HK-2 (cell line): ENCODE measurements at regions not wholly inside any gene's neighbourhood (a gene's known extent, or its start where the extent isn't known, plus 50 kb on each side); places are given as distances from the start of the nearest gene placed in this dataset.
A peak's percentile ranks its signal among the peaks of the same experiment; 100 is the strongest.

Experiments
- DNase-seq: peaks from one replicate; pipeline ENCODE4 v3.0.0-alpha.2; 2018; ENCODE audit not compliant: unreplicated experiment

DNA sequence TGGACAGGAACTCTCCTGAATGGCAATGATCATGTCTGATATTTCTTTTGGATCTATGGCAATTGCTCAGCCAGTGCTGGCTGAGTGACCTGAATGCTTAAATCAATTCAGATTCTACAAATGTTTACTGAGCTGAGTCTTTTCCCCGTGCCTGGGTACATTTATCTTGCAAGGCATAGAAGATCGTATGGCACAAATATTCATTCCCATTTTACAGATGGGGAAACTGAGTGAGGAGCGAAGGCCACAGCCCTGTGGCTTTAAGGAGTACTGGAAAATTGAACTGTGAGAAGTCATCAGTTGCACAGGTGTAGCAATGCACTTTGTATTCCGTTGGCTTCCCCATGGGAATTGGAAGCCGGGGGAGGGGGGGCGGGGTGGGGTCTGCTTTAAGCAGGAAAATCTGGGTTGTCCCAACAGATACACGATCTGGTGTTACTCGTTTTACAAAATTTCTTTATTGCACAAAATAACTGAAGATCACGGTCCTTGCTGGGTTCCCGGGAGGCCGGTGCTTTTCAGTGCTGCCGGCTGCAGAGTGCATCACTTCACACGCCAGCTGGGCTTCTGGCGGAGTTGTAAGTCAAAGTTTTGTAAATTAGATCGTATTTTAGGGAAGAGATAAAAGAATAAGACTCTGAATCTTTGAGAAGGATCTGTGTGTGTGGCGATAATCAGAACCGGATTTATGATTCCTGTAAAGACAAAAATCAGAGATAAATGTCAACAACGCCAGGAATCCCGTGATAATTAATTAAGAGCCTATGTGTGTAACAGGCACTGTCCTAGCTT, 75.0 kb upstream of the MAP1LC3B2 start:
- DNase-seq = no peak

DNA sequence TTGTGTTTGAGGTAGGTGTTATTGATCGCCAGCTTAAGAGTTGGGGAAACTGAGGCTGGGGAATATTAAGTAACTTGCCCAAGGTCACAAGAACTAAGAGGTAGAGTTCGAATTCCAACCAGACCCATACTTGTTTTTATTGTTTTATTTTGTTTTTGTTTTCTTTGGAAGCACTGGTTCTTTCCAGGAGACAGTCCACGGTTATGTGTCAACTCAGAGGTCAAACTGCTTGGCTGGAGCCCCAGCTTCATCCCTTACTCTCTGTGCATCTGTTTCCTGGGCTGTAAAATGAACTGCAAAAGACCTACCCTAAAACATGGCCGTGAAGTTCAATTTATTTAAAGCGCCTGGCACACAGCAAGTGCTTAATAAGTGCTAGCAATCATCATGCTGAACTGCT, 74.4 kb upstream of the MAP1LC3B2 start:
- DNase-seq = no peak

DNA sequence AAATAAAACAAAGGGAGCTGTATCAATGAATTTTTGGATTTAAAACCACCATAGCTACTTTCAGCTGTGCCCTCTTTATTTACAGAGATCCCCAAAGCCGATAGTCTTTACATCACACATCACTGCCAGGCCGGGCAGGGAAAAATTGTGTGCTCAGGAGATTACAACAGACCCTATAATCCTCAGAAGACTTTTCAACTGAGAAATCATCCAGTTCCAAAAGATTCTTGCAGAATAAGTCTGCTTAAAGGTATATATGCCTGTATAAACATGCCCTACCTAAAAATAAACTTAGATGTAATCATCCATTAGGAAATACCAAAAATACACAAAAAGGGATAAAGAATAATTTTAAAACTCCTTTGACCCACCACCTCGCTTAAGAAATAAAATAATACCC, 70.1 kb upstream of the MAP1LC3B2 start:
- no peak for DNase-seq

DNA sequence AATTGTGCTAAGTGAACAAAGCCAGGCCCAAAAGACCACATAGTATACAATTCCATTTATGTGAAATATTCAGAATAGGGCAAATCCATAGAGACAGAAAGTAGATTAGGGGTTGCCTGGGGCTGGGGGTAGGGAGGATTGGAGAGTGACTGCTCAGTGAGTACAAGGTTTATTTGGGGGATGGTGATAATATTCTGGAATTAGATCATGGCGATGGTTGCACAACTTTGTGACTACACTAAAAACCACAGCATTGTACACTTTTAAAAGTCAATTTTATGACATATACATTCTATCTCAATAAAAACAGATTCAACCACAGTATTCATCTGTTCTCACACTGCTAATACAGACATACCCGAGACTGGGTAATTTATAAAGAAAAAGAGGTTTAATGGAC, 68.7 kb upstream of the MAP1LC3B2 start:
- DNase-seq = no peak

DNA sequence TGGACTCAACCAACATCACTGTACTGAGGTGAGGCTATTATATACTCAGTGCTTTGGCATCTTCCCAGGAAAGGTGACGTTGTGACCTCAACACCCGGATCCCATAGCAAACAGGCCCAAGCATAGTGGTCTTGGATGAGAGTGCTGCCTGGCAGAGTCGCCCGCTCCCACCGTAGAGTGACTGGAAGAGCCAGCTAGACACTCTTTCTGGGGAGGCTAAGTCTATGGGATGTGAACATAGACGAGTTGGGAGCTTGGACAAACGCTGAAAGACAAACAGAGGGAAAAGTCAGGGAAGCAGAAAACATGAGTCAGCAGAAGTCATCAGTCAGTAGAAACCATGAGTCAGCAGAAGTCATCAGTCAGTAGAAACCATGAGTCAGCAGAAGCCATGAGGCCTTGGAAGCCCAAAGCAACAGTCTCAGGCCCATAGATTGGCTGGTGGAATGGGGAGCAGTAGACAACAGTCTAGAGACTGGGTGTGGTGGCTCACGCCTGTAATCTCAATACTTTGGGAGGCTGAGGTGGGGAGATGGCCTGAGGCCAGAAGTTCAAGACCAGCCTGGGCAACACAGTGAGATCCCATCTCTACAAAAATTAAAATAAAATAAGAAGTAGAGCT, 66.4 kb upstream of the MAP1LC3B2 start:
- DNase-seq = peak; percentile 55

DNA sequence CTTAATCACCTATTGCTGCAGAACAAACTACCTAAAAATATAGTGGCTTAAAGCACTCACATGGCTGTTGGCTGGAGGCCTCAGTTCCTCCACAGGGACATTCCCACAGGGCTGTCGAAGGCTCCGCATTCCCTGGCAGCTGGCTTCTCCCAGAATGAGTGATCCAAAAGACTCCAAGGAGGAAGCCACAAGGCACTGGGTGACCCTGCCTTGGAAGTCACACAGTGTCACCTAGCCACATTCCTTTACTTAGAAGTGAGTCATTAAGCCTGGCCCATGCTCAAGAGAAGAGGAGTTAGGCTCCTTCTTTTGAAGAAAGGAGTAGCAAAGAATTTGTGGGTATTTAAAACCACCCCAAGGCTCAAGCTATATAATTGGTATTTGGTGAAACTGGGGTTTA, 63.9 kb upstream of the MAP1LC3B2 start:
- DNase-seq = peak; percentile 31

DNA sequence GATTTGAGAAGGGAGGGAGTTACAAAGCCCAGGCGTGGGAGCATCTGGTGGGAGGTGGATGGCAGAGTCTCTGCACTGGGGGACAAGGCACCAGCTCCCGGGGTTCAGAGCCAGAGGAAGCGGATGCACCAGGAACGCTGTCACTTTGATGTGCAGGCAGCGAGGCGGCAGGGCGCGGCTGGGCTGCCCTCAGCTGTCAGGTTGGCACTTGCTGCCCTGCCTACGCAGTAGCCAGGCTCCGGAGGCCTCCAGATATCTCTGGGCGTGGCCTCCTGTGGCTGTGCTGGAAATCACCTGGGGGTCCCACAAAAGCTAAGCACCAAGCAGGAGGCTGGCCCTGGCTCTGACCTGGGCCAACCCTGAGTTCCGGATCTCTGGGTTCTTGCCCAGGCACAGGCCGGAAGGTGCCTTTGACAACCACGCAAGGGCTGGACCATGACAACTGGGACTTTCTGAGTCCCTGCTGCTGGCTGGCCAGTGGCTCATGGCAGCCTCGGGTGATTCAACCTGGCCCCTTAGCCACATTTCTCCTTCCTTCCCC, 62.1 kb upstream of the MAP1LC3B2 start:
- DNase-seq = no peak

DNA sequence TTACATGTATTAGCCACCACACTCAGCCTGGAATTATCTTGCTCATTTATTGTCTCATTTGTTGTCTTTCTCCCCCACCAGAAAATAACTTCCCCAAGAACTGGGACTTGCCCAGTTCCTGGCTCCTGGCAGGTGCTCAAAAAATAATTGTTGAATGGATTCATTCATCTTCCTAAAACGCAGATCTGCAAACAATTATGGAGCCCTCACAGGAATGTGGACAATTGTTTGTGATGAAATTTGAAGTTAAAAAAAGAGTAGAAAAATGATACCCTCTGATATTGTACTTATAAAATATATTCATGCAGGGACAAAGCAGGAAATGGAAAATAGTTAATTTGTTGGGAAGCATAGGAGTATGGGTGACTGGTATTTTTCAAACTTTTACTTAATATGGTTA, 60.7 kb upstream of the MAP1LC3B2 start:
- DNase-seq = no peak

DNA sequence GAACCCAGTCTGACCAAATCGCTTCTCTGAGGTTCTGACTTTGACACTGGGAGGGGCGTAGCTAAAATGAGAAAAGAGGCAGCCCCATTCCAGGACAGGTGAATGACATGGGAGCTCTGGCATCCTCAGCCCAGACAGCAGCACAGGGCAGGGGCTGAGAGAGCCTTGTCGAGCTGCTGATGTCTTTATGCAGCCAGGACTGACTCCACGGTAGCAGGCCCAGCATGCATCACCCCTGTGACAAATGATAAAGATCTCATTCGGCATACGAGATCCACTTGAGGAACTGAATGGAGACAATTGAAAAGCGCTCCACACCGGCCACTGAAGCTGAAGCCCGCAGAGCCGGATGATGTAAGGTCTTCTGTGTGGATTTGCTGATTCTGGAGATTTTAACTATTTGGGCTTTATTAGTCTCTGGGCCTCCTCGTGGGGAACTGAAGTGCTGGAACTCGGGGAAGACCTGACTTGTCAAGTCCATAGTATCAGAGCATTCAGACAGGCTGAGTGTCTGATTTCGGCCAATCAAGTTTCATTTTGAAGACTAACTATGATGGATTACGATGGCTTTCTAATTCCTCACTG, 56.9 kb upstream of the MAP1LC3B2 start:
- no peak for DNase-seq

DNA sequence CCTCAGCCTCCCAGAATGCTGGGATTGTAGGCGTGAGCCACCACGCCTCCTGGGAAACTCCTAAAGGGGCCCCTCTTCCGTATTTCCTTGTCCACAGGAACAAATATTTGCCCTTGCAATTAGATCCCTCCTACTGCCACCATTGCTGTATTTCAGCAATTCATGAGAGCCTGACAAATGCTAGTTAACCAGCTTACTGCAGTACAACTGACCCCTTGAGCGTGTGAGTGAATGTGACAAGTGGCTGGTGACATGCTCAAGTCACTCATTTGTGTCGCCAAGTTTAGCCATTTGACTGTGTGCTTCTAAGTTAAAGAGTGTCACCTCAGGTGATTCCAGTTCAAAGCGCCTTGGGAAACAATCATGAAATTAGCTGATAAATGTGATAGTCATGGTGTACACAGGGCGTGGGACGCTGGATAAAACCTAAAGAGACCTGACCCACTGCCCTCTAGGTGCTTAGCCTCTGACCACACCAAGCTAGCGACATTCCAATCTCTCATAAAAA, 56.1 kb upstream of the MAP1LC3B2 start:
- DNase-seq = no peak

DNA sequence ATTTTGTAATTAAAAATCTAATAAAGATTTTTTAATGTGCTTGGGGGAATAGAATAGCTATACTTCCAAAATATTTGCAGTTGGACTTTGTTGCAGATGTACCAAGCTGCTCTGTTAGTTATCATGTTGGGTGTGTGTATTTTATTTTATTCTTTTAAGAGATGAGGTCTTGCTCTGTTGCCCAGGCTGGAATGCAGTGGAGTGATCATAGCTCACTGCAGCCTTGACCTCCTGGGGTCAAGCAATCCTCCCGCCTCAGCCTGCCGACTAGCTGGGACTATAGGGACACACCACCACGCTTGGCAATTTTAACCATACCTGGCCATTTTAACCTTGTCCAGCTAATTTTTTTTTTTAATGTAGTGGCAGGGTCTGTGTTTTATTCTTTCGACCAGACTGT, 54.7 kb upstream of the MAP1LC3B2 start:
- no peak for DNase-seq

DNA sequence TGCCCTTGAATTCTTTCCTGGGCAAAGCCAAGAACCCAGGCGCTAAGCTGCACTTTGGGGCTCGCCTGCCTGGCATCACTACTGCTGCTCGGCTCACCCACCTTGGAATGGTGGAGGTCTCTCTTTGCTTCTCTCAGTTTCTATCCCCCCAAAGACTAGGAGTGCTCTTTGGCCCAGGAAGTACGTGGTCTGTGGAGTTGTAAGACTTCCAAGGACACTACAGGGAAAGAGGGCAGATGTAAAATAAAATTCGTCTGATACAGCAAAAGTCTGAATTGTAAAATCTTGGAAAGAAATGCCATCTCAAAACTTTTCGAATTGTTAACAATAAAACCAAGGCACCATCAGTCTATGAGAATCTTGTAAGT, 52.5 kb upstream of the MAP1LC3B2 start:
- no peak for DNase-seq

DNA sequence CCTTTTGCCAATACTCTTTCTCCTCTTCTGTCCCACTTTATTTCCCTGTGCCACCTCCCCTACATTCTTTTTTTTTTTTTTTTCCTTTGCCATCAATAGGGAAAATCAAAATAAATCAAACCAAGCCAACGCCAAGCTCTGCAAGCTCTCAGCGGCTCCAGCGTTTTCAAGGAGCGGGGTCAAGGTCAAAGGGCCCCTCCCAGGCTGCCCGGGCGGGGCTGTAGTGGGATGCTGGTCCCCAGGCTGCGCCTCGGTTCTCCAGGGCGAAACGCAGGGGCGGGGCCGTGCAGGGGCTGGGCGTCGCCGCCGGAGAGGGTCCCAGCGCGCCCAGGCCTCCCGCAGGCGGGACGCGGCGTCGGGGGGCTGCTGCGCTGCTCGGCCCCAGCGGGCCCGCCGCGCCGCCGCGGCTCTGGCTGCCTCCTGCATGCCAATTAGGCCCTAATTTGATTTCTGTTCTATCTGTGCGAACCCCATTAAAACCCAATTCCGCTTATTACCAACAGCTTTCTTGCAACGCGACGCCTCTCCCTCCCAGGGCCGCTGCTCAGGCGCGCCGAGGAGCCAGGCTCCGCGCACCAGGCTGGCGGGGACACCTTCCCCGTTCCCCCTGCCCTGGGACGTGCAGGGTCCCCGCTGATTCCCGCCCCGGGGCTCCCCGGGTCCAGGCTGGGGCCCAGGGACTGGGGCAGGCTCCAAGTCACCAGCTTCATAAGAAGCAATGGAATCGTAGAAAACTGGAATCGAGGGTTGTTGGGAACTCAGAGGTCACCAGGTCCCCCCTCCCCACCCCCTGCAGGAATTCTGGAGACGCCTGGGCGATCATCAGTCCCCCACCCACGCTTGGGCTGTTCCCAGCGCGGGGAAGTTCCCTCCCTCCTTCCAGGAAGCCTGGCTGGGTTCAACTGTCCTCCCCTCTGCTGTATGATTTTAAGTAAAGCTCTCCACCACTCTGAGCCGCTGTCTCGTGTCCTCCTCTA, 50.7 kb upstream of the MAP1LC3B2 start:
- DNase-seq = peak; percentile 51
